DND-41 (cell line): ENCODE measurements at regions not wholly inside any gene's neighbourhood (a gene's known extent, or its start where the extent isn't known, plus 50 kb on each side); places are given as distances from the start of the nearest gene placed in this dataset.

Experiments used
- ATAC-seq: fragments of 200-7000 bp; cut with Tn5 transposase; 3 replicates; pipeline ENCODE4 v1.9.1; 2021; ENCODE audit warnings: low read depth; ENCODE audit not compliant: insufficient read depth
- DNase-seq: peaks from one replicate; pipeline ENCODE4 v3.0.0-alpha.2; 2020
- H2AFZ ChIP-seq: 2 replicates; pipeline ENCODE4 v1.6.0; 2012; ENCODE audit warnings: low read depth, low read length
- H3K27ac ChIP-seq: 2 replicates; pipeline ENCODE4 v1.5.1; 2012; ENCODE audit warnings: low read length, inconsistent platforms
- H3K27me3 ChIP-seq: fragments of 200-600 bp; sonication (generic); 2 replicates; pipeline ENCODE4 v1.6.0; 2012; ENCODE audit warnings: low read length, mild to moderate bottlenecking, inconsistent platforms; ENCODE audit not compliant: insufficient read depth, poor library complexity
- H3K36me3 ChIP-seq: 2 replicates; pipeline ENCODE4 v1.5.1; 2012; ENCODE audit warnings: low read length, inconsistent platforms; ENCODE audit not compliant: insufficient read depth
- H3K4me1 ChIP-seq: 2 replicates; pipeline ENCODE4 v1.5.1; 2012; ENCODE audit warnings: mild to moderate bottlenecking, low read length; ENCODE audit not compliant: insufficient read depth
- H3K4me2 ChIP-seq: 2 replicates; pipeline ENCODE4 v1.6.0; 2012; ENCODE audit warnings: mild to moderate bottlenecking, moderate library complexity, low read length, inconsistent platforms; ENCODE audit not compliant: insufficient read depth
- H3K4me3 ChIP-seq, 2 experiments: fragments of 200-600 bp in 1 of 2; shearing (Covaris generic) in 1 of 2; 2 replicates each; pipeline ENCODE4 v1.5.1; 2012 to 2016; ENCODE audit warnings: inconsistent platforms in 2 of 2, low read length in 2 of 2, mild to moderate bottlenecking in 2 of 2, low read depth in 1 of 2, moderate library complexity in 1 of 2
- H3K79me2 ChIP-seq: 2 replicates; pipeline ENCODE4 v1.6.0; 2012; ENCODE audit warnings: low read length, inconsistent platforms; ENCODE audit not compliant: insufficient read depth
- H3K9ac ChIP-seq: 2 replicates; pipeline ENCODE4 v1.6.0; 2012; ENCODE audit warnings: low read depth, mild to moderate bottlenecking, inconsistent platforms, low read length, moderate library complexity
- H3K9me3 ChIP-seq: 2 replicates; pipeline ENCODE4 v1.5.1; 2012; ENCODE audit warnings: low read length, moderate library complexity, mild to moderate bottlenecking, inconsistent platforms; ENCODE audit not compliant: insufficient read depth, severe bottlenecking
- H4K20me1 ChIP-seq: 2 replicates; pipeline ENCODE4 v1.6.0; 2012; ENCODE audit warnings: low read length; ENCODE audit not compliant: insufficient read depth
- EZH2 ChIP-seq: IDR thresholded peaks from 3 replicates; pipeline ENCODE4 v1.6.1; 2012; ENCODE audit warnings: borderline replicate concordance, low read depth, mild to moderate bottlenecking, moderate library complexity, low read length, inconsistent platforms; ENCODE audit not compliant: severe bottlenecking
- TF ChIP-seq, protein P1 (sequence below): IDR thresholded peaks from 2 replicates; pipeline ENCODE4 v1.5.1; 2012; ENCODE audit warnings: borderline replicate concordance, low read length, moderate library complexity, mild to moderate bottlenecking; ENCODE audit not compliant: poor library complexity, severe bottlenecking; ENCODE audit errors: extremely low read depth

DNA sequence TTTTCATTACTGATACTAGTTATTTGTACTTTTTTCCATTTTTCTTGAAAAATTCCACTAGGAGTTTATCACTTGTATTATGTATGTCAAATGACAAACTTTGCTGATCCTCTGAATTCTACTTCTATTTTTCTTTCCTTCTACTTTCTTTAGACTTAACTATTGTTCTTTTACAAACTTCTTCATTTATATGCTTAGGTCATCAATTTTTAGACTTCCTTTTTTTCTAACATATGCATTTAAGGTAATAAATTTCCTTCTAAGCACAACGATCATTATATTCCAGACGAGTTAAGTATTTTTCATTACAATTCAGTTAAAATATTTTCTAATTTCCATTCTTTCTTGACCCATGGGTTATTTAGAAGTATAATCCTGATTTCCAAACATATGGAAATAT is 240.8 kb downstream of the NHLRC3 start:
- H3K4me3 ChIP-seq = no peak overlapping the region
- H3K4me2 ChIP-seq = no peak overlapping the region
- no peak for DNase-seq
- H3K79me2 ChIP-seq = no peaks in the 10 kb centered on the region
- H3K4me1 ChIP-seq = no peaks in the 10 kb centered on the region
- H3K9me3 ChIP-seq = no peaks in the 10 kb centered on the region
- TF ChIP-seq EZH2 = no peak
- TF ChIP-seq, protein P1, sequence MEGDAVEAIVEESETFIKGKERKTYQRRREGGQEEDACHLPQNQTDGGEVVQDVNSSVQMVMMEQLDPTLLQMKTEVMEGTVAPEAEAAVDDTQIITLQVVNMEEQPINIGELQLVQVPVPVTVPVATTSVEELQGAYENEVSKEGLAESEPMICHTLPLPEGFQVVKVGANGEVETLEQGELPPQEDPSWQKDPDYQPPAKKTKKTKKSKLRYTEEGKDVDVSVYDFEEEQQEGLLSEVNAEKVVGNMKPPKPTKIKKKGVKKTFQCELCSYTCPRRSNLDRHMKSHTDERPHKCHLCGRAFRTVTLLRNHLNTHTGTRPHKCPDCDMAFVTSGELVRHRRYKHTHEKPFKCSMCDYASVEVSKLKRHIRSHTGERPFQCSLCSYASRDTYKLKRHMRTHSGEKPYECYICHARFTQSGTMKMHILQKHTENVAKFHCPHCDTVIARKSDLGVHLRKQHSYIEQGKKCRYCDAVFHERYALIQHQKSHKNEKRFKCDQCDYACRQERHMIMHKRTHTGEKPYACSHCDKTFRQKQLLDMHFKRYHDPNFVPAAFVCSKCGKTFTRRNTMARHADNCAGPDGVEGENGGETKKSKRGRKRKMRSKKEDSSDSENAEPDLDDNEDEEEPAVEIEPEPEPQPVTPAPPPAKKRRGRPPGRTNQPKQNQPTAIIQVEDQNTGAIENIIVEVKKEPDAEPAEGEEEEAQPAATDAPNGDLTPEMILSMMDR = no peak
- no peaks in the 10 kb centered on the region for H4K20me1 ChIP-seq
- ATAC-seq = no peak
- no peaks in the 10 kb centered on the region for H3K27me3 ChIP-seq
- no peak overlapping the region for H3K27ac ChIP-seq
- H3K9ac ChIP-seq = no peak overlapping the region
- H2AFZ ChIP-seq = no peak overlapping the region
- H3K36me3 ChIP-seq = no peaks in the 10 kb centered on the region

DNA sequence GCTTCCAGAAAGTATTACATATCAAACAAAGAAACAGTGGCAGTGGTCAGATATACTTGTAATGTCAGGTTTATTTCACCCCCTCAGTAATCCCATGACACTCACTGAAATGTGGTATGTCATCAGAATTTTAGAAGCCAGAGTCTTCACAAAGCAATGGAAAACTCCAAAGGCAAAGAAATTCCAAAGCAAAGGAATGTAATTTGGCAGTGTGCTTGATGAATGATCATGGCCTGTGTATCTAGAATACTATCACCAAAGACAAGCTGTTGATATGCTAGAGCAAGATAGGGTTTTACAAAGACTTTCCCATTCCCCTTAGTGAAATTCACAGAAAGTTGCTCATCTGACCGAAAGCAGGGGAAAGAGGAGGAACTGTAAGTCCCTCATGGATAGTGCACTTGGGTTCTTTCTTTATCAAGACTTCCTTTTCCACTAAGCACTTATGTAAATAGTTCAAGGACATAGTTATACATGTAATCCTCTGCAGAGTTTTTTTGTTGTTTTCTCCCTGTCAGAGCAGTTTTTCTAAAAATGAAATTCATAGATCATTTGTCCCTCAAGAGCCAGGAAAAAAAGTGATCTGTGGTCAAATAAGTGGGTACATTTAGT is 243.4 kb downstream of the NHLRC3 start:
- Histone ChIP-seq H3K36me3 (no peaks in the 10 kb centered on the region), H3K9ac (no peak overlapping the region), H3K4me1 (no peaks in the 10 kb centered on the region), H3K27me3 (no peaks in the 10 kb centered on the region), H4K20me1 (no peaks in the 10 kb centered on the region), H3K4me3 (no peak overlapping the region), H2AFZ (no peak overlapping the region), H3K27ac (no peak overlapping the region), H3K4me2 (no peak overlapping the region), H3K9me3 (no peaks in the 10 kb centered on the region), H3K79me2 (no peaks in the 10 kb centered on the region)
- DNase-seq (no peak), ATAC-seq (no peak)
- no peak for TF ChIP-seq EZH2
- TF ChIP-seq, protein P1 = no peak

GRCh38 chr13:39282400-39282972 is 244.2 kb downstream of the NHLRC3 start:
- Histone ChIP-seq H3K4me2 (no peak overlapping the region), H3K27ac (no peak overlapping the region), H3K4me1 (no peaks in the 10 kb centered on the region), H3K9me3 (peaks cover 6% of the 10 kb centered on the region), H3K79me2 (no peaks in the 10 kb centered on the region), H3K4me3 (no peak overlapping the region), H3K9ac (no peak overlapping the region), H4K20me1 (no peaks in the 10 kb centered on the region), H3K27me3 (no peaks in the 10 kb centered on the region), H3K36me3 (no peaks in the 10 kb centered on the region), H2AFZ (no peak overlapping the region)
- TF ChIP-seq EZH2 = no peak
- TF ChIP-seq, protein P1 = no peak
- DNase-seq (no peak), ATAC-seq (no peak)
